Endothelial cell of umbilical vein (primary cell): ENCODE measurements at regions not wholly inside any gene's neighbourhood (a gene's known extent, or its start where the extent isn't known, plus 50 kb on each side); places are given as distances from the start of the nearest gene placed in this dataset.

Experiments used
- BruUV-seq: library from RNA; stranded (reverse); fragments of 400-500 nt; replicated peaks from 2 replicates; lab custom pipeline; 2021; lab: Mats Ljungman, UMichigan
- CTCF ChIA-PET: fragments of 300-600, 350-600 bp; sonication (Branson Sonifier 250); formaldehyde crosslinking; loops from one replicate; lab custom pipeline; 2021; ENCODE audit warnings: antibody characterized with exemption, inconsistent platforms; lab: Charles Lee
- POLR2A ChIA-PET: fragments of 300-600, 350-600 bp; sonication (Branson Sonifier 250); formaldehyde crosslinking; loops from one replicate; lab custom pipeline; 2021; ENCODE audit warnings: antibody characterized with exemption, inconsistent platforms; lab: Charles Lee
- DNase-seq: peaks from one replicate; pipeline ENCODE4 v3.0.0-alpha.2; 2011; ENCODE audit warnings: low read depth, low spot score
- FAIRE-seq: peaks from 2 replicates; lab custom pipeline; 2011; peaks lifted over from hg19 to GRCh38; lab: Jason Lieb, UNC
- H2AFZ ChIP-seq: 2 replicates; pipeline ENCODE4 v1.6.0; 2012; ENCODE audit warnings: low read depth, low read length, control low read depth, inconsistent platforms
- H3K27ac ChIP-seq: 2 replicates; pipeline ENCODE4 v1.5.1; 2011; ENCODE audit warnings: low read depth, mild to moderate bottlenecking, control low read depth, low read length, moderate library complexity; ENCODE audit not compliant: insufficient read depth
- H3K27me3 ChIP-seq, 2 experiments: 2 replicates each; pipeline versions ENCODE4 v1.6.0 to v1.6.1; 2011; ENCODE audit warnings: low read length in 2 of 2, mixed read lengths in 1 of 2; ENCODE audit not compliant: control insufficient read depth in 2 of 2, insufficient read depth in 2 of 2
- H3K36me3 ChIP-seq, 2 experiments: 2 replicates in 1 of 2; 3 replicates in 1 of 2; pipeline ENCODE4 v1.5.1; 2011; ENCODE audit warnings: low read length in 2 of 2, mild to moderate bottlenecking in 1 of 2, moderate library complexity in 1 of 2; ENCODE audit not compliant: control insufficient read depth in 2 of 2, insufficient read depth in 2 of 2; ENCODE audit errors: extremely low read depth in 1 of 2
- H3K4me1 ChIP-seq: 3 replicates; pipeline ENCODE4 v1.5.1; 2011; ENCODE audit warnings: mild to moderate bottlenecking, low read length; ENCODE audit not compliant: control insufficient read depth, insufficient read depth; ENCODE audit errors: extremely low read depth
- H3K4me2 ChIP-seq: 2 replicates; pipeline ENCODE4 v1.6.1; 2011; ENCODE audit warnings: low read length, control low read depth, mixed read lengths; ENCODE audit not compliant: insufficient read depth
- H3K4me3 ChIP-seq, 3 experiments: fragments of 200-600 bp in 1 of 3; sonication (generic), shearing (Covaris generic) in 1 of 3; replicated peaks in 1 of 3; 2 replicates each; pipeline ENCODE4 v1.5.1; 2011 to 2016; ENCODE audit warnings: control low read depth in 3 of 3, low read length in 3 of 3, mild to moderate bottlenecking in 2 of 3, inconsistent platforms in 1 of 3, low read depth in 1 of 3, moderate library complexity in 1 of 3; ENCODE audit not compliant: insufficient read depth in 1 of 3
- H3K79me2 ChIP-seq: 2 replicates; pipeline ENCODE4 v1.6.0; 2012; ENCODE audit warnings: low read length, inconsistent platforms; ENCODE audit not compliant: control insufficient read depth, insufficient read depth
- H3K9ac ChIP-seq: replicated peaks from 2 replicates; pipeline ENCODE3; 2011; ENCODE audit warnings: low read length, control low read depth; ENCODE audit not compliant: insufficient read depth; ENCODE audit errors: extremely low read depth
- H3K9me1 ChIP-seq: replicated peaks from 3 replicates; pipeline ENCODE4 v1.6.0; 2011; ENCODE audit warnings: mild to moderate bottlenecking, low read length; ENCODE audit not compliant: control insufficient read depth, insufficient read depth; ENCODE audit errors: extremely low read depth
- H3K9me3 ChIP-seq: replicated peaks from 2 replicates; pipeline ENCODE4 v1.5.1; 2012; ENCODE audit warnings: low read length, inconsistent platforms; ENCODE audit not compliant: control insufficient read depth, insufficient read depth
- H4K20me1 ChIP-seq: replicated peaks from 2 replicates; pipeline ENCODE3; 2011; ENCODE audit warnings: mild to moderate bottlenecking, low read length; ENCODE audit not compliant: control insufficient read depth, insufficient read depth; ENCODE audit errors: extremely low read depth
- EZH2 ChIP-seq: IDR thresholded peaks from 2 replicates; pipeline ENCODE4 v1.6.1; 2012; ENCODE audit warnings: borderline replicate concordance, low read depth, mild to moderate bottlenecking, moderate library complexity, low read length, inconsistent platforms; ENCODE audit not compliant: severe bottlenecking
- FOS ChIP-seq: IDR thresholded peaks from 2 replicates; pipeline ENCODE4 v1.6.1; 2011; ENCODE audit warnings: mild to moderate bottlenecking, low read length, moderate library complexity, borderline replicate concordance; ENCODE audit not compliant: insufficient read depth
- GATA2 ChIP-seq: IDR thresholded peaks from 2 replicates; pipeline ENCODE4 v1.7.0; 2011; ENCODE audit warnings: low read depth, mild to moderate bottlenecking, moderate library complexity, mixed read lengths, low read length; ENCODE audit not compliant: insufficient read length, insufficient read depth
- JUN ChIP-seq: IDR thresholded peaks from 2 replicates; pipeline ENCODE4 v1.6.1; 2011; ENCODE audit warnings: borderline replicate concordance, low read depth; ENCODE audit not compliant: insufficient read length, insufficient read depth
- MAX ChIP-seq: IDR thresholded peaks from 2 replicates; pipeline ENCODE4 v1.6.1; 2011; ENCODE audit not compliant: insufficient read depth, insufficient read length
- MYC ChIP-seq: IDR thresholded peaks from one replicate; pipeline ENCODE4 v1.6.1; 2011; ENCODE audit warnings: mild to moderate bottlenecking, low read depth, low read length
- POLR2A ChIP-seq: IDR thresholded peaks from 2 replicates; pipeline ENCODE4 v1.6.1; 2012; ENCODE audit warnings: low read depth, mild to moderate bottlenecking, control low read depth, low read length
- POLR2AphosphoS5 ChIP-seq: IDR thresholded peaks from 2 replicates; pipeline ENCODE4 v1.6.1; 2012; ENCODE audit warnings: low read depth, mild to moderate bottlenecking, control low read depth, low read length, moderate library complexity; ENCODE audit not compliant: insufficient read depth
- dilution Hi-C: fragments of 300-500 bp; cut with MboI; formaldehyde crosslinking; loops from one replicate; pipeline ENCODE4 v1.15.0; 2019; ENCODE audit warnings: low sequenced_read_pairs; ENCODE audit not compliant: extremely low pct_ligation_motif_present
- intact Hi-C: fragments of 100-400 bp; cut with micrococcal nuclease; formaldehyde crosslinking; loops from one replicate; pipeline ENCODE4 v1.10.0; 2022
- TF ChIP-seq, protein P1 (sequence below), 2 donors: IDR thresholded peaks; 1 replicate in 1 of 2; 2 replicates in 1 of 2; pipeline ENCODE4 v1.5.1; 2011; ENCODE audit warnings: low read length in 2 of 2, mild to moderate bottlenecking in 2 of 2, moderate library complexity in 2 of 2, control low read depth in 1 of 2, inconsistent platforms in 1 of 2, low read depth in 1 of 2; ENCODE audit not compliant: insufficient read depth in 1 of 2; ENCODE audit errors: extremely low read depth in 1 of 2

DNA sequence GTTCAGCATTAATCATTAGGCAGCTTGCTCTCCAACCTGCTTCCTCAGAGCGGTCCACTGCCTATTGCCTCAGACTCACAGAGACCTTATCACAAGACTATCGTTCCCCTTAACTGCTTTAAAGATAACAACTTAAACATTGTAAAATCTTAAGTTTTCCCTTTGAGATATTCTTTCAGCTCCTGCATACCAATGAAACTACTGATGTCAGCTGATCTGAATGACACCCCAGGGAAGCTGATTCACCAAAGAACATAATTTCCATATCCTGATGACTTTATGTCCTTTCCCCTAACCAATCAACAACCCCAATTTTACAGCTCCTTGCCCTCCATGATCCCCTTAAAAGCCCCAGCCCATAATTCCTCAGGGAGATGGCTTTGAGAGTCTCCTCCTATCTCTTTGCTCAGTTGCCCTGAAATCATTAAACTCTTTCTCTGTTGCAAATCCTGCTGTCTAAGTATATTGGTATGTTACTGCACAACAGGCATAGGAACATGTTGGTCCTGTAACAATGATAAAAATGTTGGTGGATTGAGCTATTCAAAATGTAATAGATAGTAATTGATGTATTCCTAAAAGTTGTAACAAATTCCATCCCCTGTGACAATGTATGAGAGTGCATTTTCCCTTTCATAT is 621.4 kb upstream of the RGS18 start:
- H2AFZ ChIP-seq = no peak overlapping the region
- dilution Hi-C loops (no loop called here), intact Hi-C loops (no loop called here)
- no peaks in the 10 kb centered on the region for H3K9me3 ChIP-seq
- ChIA-PET POLR2A (no interaction called here), CTCF (no interaction called here)
- no peak overlapping the region for H3K4me2 ChIP-seq
- BruUV-seq = no TSS peak
- no peaks in the 10 kb centered on the region for H3K79me2 ChIP-seq
- TF ChIP-seq EZH2 (no peak), POLR2A (no peak), JUN (no peak), POLR2AphosphoS5 (no peak), MYC (no peak)
- TF ChIP-seq, protein P1, sequence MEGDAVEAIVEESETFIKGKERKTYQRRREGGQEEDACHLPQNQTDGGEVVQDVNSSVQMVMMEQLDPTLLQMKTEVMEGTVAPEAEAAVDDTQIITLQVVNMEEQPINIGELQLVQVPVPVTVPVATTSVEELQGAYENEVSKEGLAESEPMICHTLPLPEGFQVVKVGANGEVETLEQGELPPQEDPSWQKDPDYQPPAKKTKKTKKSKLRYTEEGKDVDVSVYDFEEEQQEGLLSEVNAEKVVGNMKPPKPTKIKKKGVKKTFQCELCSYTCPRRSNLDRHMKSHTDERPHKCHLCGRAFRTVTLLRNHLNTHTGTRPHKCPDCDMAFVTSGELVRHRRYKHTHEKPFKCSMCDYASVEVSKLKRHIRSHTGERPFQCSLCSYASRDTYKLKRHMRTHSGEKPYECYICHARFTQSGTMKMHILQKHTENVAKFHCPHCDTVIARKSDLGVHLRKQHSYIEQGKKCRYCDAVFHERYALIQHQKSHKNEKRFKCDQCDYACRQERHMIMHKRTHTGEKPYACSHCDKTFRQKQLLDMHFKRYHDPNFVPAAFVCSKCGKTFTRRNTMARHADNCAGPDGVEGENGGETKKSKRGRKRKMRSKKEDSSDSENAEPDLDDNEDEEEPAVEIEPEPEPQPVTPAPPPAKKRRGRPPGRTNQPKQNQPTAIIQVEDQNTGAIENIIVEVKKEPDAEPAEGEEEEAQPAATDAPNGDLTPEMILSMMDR (IDR thresholded peaks at IDR 0.05; ENCODE audit: extremely low read depth in 1 of 2, insufficient read depth in 1 of 2, low read depth in 1 of 2, low read length in 2 of 2) = no peak
- no peaks in the 10 kb centered on the region for H3K36me3 ChIP-seq
- DNase-seq (no peak), FAIRE-seq (no peak)
- no peaks in the 10 kb centered on the region for H3K4me1 ChIP-seq
- H3K27me3 ChIP-seq = no peaks in the 10 kb centered on the region
- no peak overlapping the region for H3K4me3 ChIP-seq
- no peaks in the 10 kb centered on the region for H3K9me1 ChIP-seq
- H3K9ac ChIP-seq = no peak overlapping the region
- H3K27ac ChIP-seq = no peak overlapping the region
- H4K20me1 ChIP-seq = no peaks in the 10 kb centered on the region

- Histone ChIP-seq H3K4me3 (no peak overlapping the region), H3K4me1 (no peaks in the 10 kb centered on the region), H3K36me3 (no peaks in the 10 kb centered on the region), H3K4me2 (no peak overlapping the region), H3K9ac (no peak overlapping the region), H3K27me3 (no peaks in the 10 kb centered on the region), H3K9me1 (no peaks in the 10 kb centered on the region), H3K79me2 (no peaks in the 10 kb centered on the region), H4K20me1 (no peaks in the 10 kb centered on the region), H2AFZ (no peak overlapping the region), H3K27ac (no peak overlapping the region), H3K9me3 (no peaks in the 10 kb centered on the region)
- ChIA-PET CTCF (no interaction called here), POLR2A (no interaction called here)
- dilution Hi-C loops = no loop called here
- FAIRE-seq (no peak), DNase-seq (no peak)
- intact Hi-C loops = no loop called here
- TF ChIP-seq POLR2AphosphoS5 = no peak
- no peak for TF ChIP-seq MAX
- TF ChIP-seq, protein P1 (IDR thresholded peaks at IDR 0.05; ENCODE audit: extremely low read depth in 1 of 2, insufficient read depth in 1 of 2, low read depth in 1 of 2, low read length in 2 of 2) = no peak
- TF ChIP-seq FOS = no peak
- TF ChIP-seq GATA2 = no peak
- TF ChIP-seq EZH2 = no peak
- TF ChIP-seq POLR2A = no peak
- TF ChIP-seq MYC = no peak
- no peak for TF ChIP-seq JUN
- no TSS peak for BruUV-seq
Measured at GRCh38 chr1:191541758-191542157, 616.5 kb upstream of the RGS18 start.
